Glutamatergic neuron (in vitro differentiated cells): ENCODE measurements at regions not wholly inside any gene's neighbourhood (a gene's known extent, or its start where the extent isn't known, plus 50 kb on each side); places are given as distances from the start of the nearest gene placed in this dataset.

ENCODE experiments used
- DNase-seq: peaks from one replicate; pipeline ENCODE4 v3.0.0; 2022
- H3K27ac Mint-ChIP-seq: one replicate; pipeline ENCODE4 v1.8.0; 2020; ENCODE audit warnings: mild to moderate bottlenecking, mixed read lengths, inconsistent platforms; ENCODE audit not compliant: unreplicated experiment
- H3K27me3 Mint-ChIP-seq: one replicate; pipeline ENCODE4 v1.8.0; 2020; ENCODE audit warnings: mild to moderate bottlenecking, moderate library complexity, mixed read lengths, inconsistent platforms; ENCODE audit not compliant: unreplicated experiment
- H3K36me3 Mint-ChIP-seq: one replicate; pipeline ENCODE4 v1.8.0; 2020; ENCODE audit warnings: mild to moderate bottlenecking, mixed read lengths, inconsistent platforms; ENCODE audit not compliant: unreplicated experiment
- H3K4me1 Mint-ChIP-seq: one replicate; pipeline ENCODE4 v1.8.0; 2020; ENCODE audit warnings: mild to moderate bottlenecking, low read depth, mixed read lengths, inconsistent platforms; ENCODE audit not compliant: unreplicated experiment
- H3K4me3 Mint-ChIP-seq: one replicate; pipeline ENCODE4 v1.8.0; 2020; ENCODE audit warnings: mild to moderate bottlenecking, mixed read lengths, inconsistent platforms; ENCODE audit not compliant: unreplicated experiment
- H3K9me3 Mint-ChIP-seq: one replicate; pipeline ENCODE4 v1.8.0; 2020; ENCODE audit warnings: mild to moderate bottlenecking, moderate library complexity, mixed read lengths, inconsistent platforms; ENCODE audit not compliant: unreplicated experiment
- CTCF ChIP-seq: fragments of 200-600 bp; sonication (generic); IDR thresholded peaks from one replicate; pipeline ENCODE4 v1.5.0; 2021; ENCODE audit not compliant: partially characterized antibody, unreplicated experiment

DNA sequence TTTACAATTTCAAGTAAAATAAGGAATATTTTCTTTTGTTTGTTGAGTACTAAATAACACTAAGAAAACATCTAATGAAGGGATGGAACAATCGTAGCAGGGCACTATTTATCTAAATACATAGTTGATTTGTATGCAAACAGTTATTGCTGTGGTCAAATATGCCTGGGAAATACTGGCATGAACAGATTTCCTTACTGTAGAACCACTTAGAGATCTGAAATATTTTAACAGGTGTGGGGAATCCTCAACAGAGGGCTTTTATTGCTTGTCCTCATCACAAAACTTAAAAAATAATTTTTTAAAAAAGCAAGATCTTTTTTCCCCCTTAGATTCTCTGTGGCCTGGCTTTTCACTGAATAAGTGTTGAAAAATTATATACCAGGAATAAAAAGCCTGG is 233.0 kb upstream of the FAM83B start:
- H3K4me1 Mint-ChIP-seq, result no peaks in the 10 kb centered on the region
- no peaks in the 10 kb centered on the region for H3K36me3 Mint-ChIP-seq
- H3K9me3 Mint-ChIP-seq, result no peaks in the 10 kb centered on the region
- no peak overlapping the region for H3K4me3 Mint-ChIP-seq
- H3K27me3 Mint-ChIP-seq, result peaks cover 8% of the 10 kb centered on the region
- no peak for TF ChIP-seq CTCF
- DNase-seq, result no peak
- H3K27ac Mint-ChIP-seq, result no peak overlapping the region

DNA sequence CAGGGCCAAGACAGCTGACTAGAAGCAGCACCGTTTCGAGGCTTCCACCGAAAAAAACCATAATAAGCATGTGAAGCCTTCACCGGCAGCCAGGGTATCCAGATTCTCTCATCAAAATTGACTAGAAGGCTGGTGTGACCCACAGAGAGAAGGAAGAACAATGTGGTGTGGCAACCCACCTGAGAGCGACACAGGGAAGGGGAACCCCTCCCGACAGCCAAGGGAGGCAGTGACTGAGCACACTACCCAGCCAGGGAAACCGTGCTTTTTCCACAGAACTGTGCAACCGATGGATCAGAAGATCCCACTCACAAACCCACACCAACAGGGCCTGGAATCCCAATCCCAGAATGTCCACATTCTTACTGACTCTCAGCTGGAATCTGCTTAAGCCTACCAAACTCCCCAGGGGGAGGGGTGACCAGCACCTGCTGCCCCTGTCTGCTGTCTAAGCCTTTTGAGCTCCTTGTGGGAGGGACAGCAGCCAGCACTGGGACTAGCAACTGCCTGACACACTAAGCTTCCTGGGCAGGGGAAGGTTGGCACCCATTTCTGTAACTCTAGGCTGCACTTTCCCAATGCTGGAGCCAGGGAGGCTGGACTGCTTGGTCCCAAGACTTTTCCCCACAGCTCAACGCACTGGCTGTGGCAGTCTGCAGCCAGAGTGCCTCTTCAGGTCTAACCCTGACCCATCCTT is 231.9 kb upstream of the FAM83B start:
- Mint-ChIP-seq H3K27me3 (peaks cover 4% of the 10 kb centered on the region), H3K4me1 (no peaks in the 10 kb centered on the region), H3K27ac (no peak overlapping the region), H3K36me3 (no peaks in the 10 kb centered on the region), H3K9me3 (no peaks in the 10 kb centered on the region), H3K4me3 (no peak overlapping the region)
- no peak for TF ChIP-seq CTCF
- no peak for DNase-seq

- Mint-ChIP-seq H3K27me3 (peaks cover 4% of the 10 kb centered on the region), H3K4me1 (no peaks in the 10 kb centered on the region), H3K36me3 (no peaks in the 10 kb centered on the region), H3K9me3 (no peaks in the 10 kb centered on the region), H3K4me3 (no peak overlapping the region), H3K27ac (no peak overlapping the region)
- TF ChIP-seq CTCF, result no peak
- no peak for DNase-seq
These were observed 228.8 kb upstream of the FAM83B start for GRCh38 chr6:54617730-54618129.

GRCh38 chr6:54618572-54618971 is 228.0 kb upstream of the FAM83B start:
- H3K27me3 Mint-ChIP-seq, result peaks cover 4% of the 10 kb centered on the region
- no peaks in the 10 kb centered on the region for H3K9me3 Mint-ChIP-seq
- no peak overlapping the region for H3K4me3 Mint-ChIP-seq
- no peak for TF ChIP-seq CTCF
- H3K36me3 Mint-ChIP-seq, result no peaks in the 10 kb centered on the region
- H3K4me1 Mint-ChIP-seq, result no peaks in the 10 kb centered on the region
- DNase-seq, result no peak
- H3K27ac Mint-ChIP-seq, result no peak overlapping the region

DNA sequence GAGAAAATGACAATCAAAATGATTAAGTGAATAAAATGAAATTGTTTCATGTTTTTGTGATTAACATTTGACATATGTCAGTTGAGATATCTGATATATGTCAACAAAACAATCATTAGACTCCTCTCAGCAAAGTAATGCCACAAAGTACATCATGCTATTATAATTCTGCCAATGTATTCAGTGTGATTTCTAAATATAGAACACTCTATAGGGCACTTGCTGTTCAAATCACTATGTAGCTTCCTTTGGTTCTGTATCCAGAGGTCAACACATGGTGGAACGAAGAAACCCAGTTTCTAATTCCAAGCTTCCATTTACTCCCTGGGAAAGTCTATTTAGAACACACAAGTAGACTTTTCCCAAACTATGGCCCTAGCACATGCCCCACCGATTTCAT is 227.5 kb upstream of the FAM83B start:
- no peaks in the 10 kb centered on the region for H3K36me3 Mint-ChIP-seq
- TF ChIP-seq CTCF, result no peak
- H3K4me1 Mint-ChIP-seq, result no peaks in the 10 kb centered on the region
- H3K9me3 Mint-ChIP-seq, result no peaks in the 10 kb centered on the region
- no peak for DNase-seq
- peaks cover 4% of the 10 kb centered on the region for H3K27me3 Mint-ChIP-seq
- no peak overlapping the region for H3K4me3 Mint-ChIP-seq
- H3K27ac Mint-ChIP-seq, result no peak overlapping the region
